ENCODE measurements at regions not wholly inside any gene's neighbourhood (a gene's known extent, or its start where the extent isn't known, plus 50 kb on each side); places are given as distances from the start of the nearest gene placed in this dataset.

DNA sequence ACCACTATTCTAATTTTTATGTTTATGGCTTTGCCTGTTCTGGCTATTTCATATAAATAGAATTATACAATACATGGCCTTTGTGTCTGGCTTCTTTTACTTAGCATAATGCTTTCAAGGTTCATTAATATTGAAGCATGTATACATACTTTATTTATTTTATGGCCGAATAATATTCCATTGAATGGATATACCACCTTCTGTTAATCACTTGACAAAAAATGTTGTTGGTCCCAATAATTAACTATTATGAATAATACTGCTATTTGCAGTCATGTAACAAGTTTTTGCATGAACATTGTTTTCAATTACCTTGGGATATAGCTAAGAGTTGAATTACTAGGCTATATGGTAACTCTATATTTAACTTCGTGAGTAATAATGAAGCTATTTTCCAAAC, 767.5 kb downstream of the INHBA start:
- no peak overlapping the region for H3K4me3 Mint-ChIP-seq
- H3K4me1 ChIP-seq (ENCODE audit: control insufficient read depth, insufficient read depth, low read length) = no peaks in the 10 kb centered on the region
- no peak overlapping the region for H3K27ac ChIP-seq (ENCODE audit: low read length)
- DNase-seq = no peak
- ATAC-seq = no peak
- TF ChIP-seq, protein P1, sequence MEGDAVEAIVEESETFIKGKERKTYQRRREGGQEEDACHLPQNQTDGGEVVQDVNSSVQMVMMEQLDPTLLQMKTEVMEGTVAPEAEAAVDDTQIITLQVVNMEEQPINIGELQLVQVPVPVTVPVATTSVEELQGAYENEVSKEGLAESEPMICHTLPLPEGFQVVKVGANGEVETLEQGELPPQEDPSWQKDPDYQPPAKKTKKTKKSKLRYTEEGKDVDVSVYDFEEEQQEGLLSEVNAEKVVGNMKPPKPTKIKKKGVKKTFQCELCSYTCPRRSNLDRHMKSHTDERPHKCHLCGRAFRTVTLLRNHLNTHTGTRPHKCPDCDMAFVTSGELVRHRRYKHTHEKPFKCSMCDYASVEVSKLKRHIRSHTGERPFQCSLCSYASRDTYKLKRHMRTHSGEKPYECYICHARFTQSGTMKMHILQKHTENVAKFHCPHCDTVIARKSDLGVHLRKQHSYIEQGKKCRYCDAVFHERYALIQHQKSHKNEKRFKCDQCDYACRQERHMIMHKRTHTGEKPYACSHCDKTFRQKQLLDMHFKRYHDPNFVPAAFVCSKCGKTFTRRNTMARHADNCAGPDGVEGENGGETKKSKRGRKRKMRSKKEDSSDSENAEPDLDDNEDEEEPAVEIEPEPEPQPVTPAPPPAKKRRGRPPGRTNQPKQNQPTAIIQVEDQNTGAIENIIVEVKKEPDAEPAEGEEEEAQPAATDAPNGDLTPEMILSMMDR (IDR thresholded peaks at IDR 0.05) = no peak
- no peak overlapping the region for H3K4me3 ChIP-seq (ENCODE audit: low read length)
- no peak overlapping the region for H3K27ac Mint-ChIP-seq
- no peaks in the 10 kb centered on the region for H3K36me3 ChIP-seq (ENCODE audit: control insufficient read depth, insufficient read depth, low read length)
- peaks cover 7 to 19% of the 10 kb centered on the region in 2 donors for H3K9me3 Mint-ChIP-seq
- peaks cover 3% of the 10 kb centered on the region for H3K9me3 ChIP-seq (ENCODE audit: control insufficient read depth, insufficient read depth, low read length)
- H3K4me1 Mint-ChIP-seq = no peaks in the 10 kb centered on the region
- H3K27me3 ChIP-seq (ENCODE audit: control insufficient read depth, insufficient read depth, low read length) = no peaks in the 10 kb centered on the region
- H3K36me3 Mint-ChIP-seq = no peaks in the 10 kb centered on the region
- WGBS (ENCODE audit: insufficient coverage) = no CpG with 5 or more reads among the region's 2 CpGs
- intact Hi-C loops (cut with micrococcal nuclease) = no loop called here
- H3K27me3 Mint-ChIP-seq (ENCODE audit: low read depth in 2 of 2) = no peaks in the 10 kb centered on the region

DNA sequence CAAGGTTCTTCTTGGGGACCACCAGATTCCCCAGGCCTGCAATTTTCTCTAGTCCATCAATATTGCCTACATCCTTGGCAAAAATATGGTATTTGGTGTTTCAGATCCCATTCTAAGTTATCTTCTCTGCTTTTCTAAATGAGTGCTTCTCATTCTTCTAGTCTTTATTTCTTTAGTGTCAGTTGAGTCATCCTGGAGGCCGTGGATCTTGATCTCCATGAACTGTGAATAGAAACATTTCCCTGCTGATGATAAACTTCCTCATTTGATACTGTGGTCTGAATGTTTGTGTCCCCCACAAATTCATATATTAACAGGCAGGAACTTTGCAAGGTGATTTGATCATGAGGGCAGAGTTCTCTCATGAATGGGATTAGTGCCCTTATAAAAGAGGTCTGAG, 779.3 kb downstream of the INHBA start:
- no peaks in the 10 kb centered on the region for H3K36me3 ChIP-seq (ENCODE audit: control insufficient read depth, insufficient read depth, low read length)
- Mint-ChIP-seq H3K27ac (no peak overlapping the region), H3K4me1 (no peaks in the 10 kb centered on the region), H3K36me3 (no peaks in the 10 kb centered on the region), H3K9me3 (peaks cover 9 to 11% of the 10 kb centered on the region in 2 donors), H3K4me3 (no peak overlapping the region), H3K27me3 (ENCODE audit: low read depth in 2 of 2) (no peaks in the 10 kb centered on the region)
- no peak overlapping the region for H3K4me3 ChIP-seq (ENCODE audit: low read length)
- intact Hi-C loops (cut with micrococcal nuclease) = no loop called here
- TF ChIP-seq, protein P1 (IDR thresholded peaks at IDR 0.05) = no peak
- peaks cover 9% of the 10 kb centered on the region for H3K9me3 ChIP-seq (ENCODE audit: control insufficient read depth, insufficient read depth, low read length)
- DNase-seq (no peak), ATAC-seq (no peak)
- H3K4me1 ChIP-seq (ENCODE audit: control insufficient read depth, insufficient read depth, low read length) = no peaks in the 10 kb centered on the region
- WGBS (ENCODE audit: insufficient coverage) = 71% methylated on average over 1 of the region's 1 CpG
- no peak overlapping the region for H3K27ac ChIP-seq (ENCODE audit: low read length)
- no peaks in the 10 kb centered on the region for H3K27me3 ChIP-seq (ENCODE audit: control insufficient read depth, insufficient read depth, low read length)

DNA sequence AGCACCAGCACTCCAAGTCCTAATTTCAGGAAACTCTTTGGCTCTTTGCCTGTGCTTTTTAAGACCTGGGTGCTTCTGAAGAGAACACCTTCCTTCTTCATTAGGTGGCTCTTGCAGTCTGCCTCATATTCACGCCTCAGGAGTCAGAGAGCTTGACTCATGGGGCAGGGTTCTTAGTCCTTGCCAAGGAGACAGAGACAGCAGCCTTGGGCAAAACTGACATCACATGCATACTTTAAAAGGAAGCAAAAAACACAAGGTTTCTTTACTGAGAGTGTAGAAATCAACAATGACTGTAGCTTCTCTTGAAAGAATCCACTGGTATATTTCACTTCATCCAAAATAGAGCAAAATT, 780.6 kb downstream of the INHBA start:
- H3K27me3 ChIP-seq (ENCODE audit: control insufficient read depth, insufficient read depth, low read length) = no peaks in the 10 kb centered on the region
- no peak overlapping the region for H3K27ac Mint-ChIP-seq
- no peaks in the 10 kb centered on the region for H3K4me1 ChIP-seq (ENCODE audit: control insufficient read depth, insufficient read depth, low read length)
- no peak overlapping the region for H3K4me3 Mint-ChIP-seq
- TF ChIP-seq, protein P1 (IDR thresholded peaks at IDR 0.05) = no peak
- no peak overlapping the region for H3K27ac ChIP-seq (ENCODE audit: low read length)
- H3K36me3 ChIP-seq (ENCODE audit: control insufficient read depth, insufficient read depth, low read length) = no peaks in the 10 kb centered on the region
- 81% methylated on average over 1 of the region's 1 CpG for WGBS (ENCODE audit: insufficient coverage)
- intact Hi-C loops (cut with micrococcal nuclease) = no loop called here
- H3K4me1 Mint-ChIP-seq = no peaks in the 10 kb centered on the region
- no peak for ATAC-seq
- H3K36me3 Mint-ChIP-seq = no peaks in the 10 kb centered on the region
- peaks cover 9% of the 10 kb centered on the region for H3K9me3 ChIP-seq (ENCODE audit: control insufficient read depth, insufficient read depth, low read length)
- H3K27me3 Mint-ChIP-seq (ENCODE audit: low read depth in 2 of 2) = no peaks in the 10 kb centered on the region
- DNase-seq = no peak
- H3K9me3 Mint-ChIP-seq = peaks cover 7 to 9% of the 10 kb centered on the region in 2 donors
- H3K4me3 ChIP-seq (ENCODE audit: low read length) = no peak overlapping the region

DNA sequence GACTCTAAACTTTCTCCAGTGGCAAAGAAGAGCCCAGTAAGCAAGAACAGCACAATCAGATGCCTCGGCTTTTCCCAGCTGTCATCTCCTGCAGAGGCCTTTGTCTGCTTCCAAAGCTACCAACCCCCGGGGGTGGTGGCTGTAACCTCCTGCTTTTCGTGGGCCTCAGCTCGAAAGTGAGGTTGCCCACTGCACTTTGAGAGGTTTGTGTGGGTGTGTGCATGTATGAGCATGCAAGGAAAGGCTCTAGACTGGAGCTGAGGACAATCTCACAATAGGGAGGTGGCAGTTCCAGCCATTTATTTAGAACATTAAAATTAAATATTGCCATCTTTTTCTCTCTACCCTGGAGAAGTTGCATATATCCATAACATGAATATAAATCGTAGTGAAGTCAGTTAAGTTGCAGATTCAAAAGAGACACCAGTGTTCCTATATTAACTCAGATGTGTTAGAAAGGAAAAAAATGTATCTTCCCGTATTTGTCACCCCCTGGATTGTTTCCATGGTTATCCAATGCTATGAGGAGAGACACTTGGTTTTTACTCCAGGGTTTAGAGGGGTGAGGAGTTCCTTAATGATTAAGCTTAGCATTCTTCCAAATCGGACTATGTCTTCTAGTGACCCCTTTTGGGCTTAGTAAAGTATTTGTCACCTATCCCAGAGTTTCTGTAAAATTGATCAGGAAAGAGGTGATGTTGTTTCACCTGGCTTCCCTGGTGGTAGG, 781.1 kb downstream of the INHBA start:
- Mint-ChIP-seq H3K4me1 (no peaks in the 10 kb centered on the region), H3K27me3 (ENCODE audit: low read depth in 2 of 2) (no peaks in the 10 kb centered on the region), H3K4me3 (no peak overlapping the region), H3K36me3 (no peaks in the 10 kb centered on the region), H3K9me3 (peaks cover 7 to 9% of the 10 kb centered on the region in 2 donors), H3K27ac (no peak overlapping the region)
- no peak overlapping the region for H3K27ac ChIP-seq (ENCODE audit: low read length)
- no peaks in the 10 kb centered on the region for H3K36me3 ChIP-seq (ENCODE audit: control insufficient read depth, insufficient read depth, low read length)
- H3K4me1 ChIP-seq (ENCODE audit: control insufficient read depth, insufficient read depth, low read length) = no peaks in the 10 kb centered on the region
- peaks cover 9% of the 10 kb centered on the region for H3K9me3 ChIP-seq (ENCODE audit: control insufficient read depth, insufficient read depth, low read length)
- DNase-seq (no peak), ATAC-seq (no peak)
- intact Hi-C loops (cut with micrococcal nuclease) = no loop called here
- H3K4me3 ChIP-seq (ENCODE audit: low read length) = no peak overlapping the region
- TF ChIP-seq, protein P1 (IDR thresholded peaks at IDR 0.05) = no peak
- H3K27me3 ChIP-seq (ENCODE audit: control insufficient read depth, insufficient read depth, low read length) = no peaks in the 10 kb centered on the region
- 84% methylated on average over 6 of the region's 7 CpGs for WGBS (ENCODE audit: insufficient coverage)

Data from natural killer cell (primary cell).